ENCODE measurements at regions not wholly inside any gene's neighbourhood (a gene's known extent, or its start where the extent isn't known, plus 50 kb on each side); places are given as distances from the start of the nearest gene placed in this dataset.

GRCh38 chr2:120404274-120404673 is 58.3 kb downstream of the INHBB start:
- Histone ChIP-seq H3K4me3 (no peak overlapping the region), H3K4me1 (no peaks in the 10 kb centered on the region), H3K27me3 (no peaks in the 10 kb centered on the region), H3K9me3 (no peaks in the 10 kb centered on the region), H3K27ac (no peak overlapping the region), H3K36me3 (no peaks in the 10 kb centered on the region)
- intact Hi-C loops (cut with DNase I), result no loop called here
- TF ChIP-seq CTCF (IDR thresholded peaks at IDR 0.05) (no peak), POLR2A (IDR thresholded peaks at IDR 0.05) (no peak), POLR2AphosphoS5 (IDR thresholded peaks at IDR 0.05; ENCODE audit: insufficient read depth in 1 of 2, low read depth in 1 of 2) (no peak)
- no peak for DNase-seq (ENCODE audit: extremely low spot score in 2 of 2)

GRCh38 chr2:120404941-120405758 is 59.2 kb downstream of the INHBB start:
- no peak for TF ChIP-seq CTCF (IDR thresholded peaks at IDR 0.05)
- no peak for TF ChIP-seq POLR2AphosphoS5 (IDR thresholded peaks at IDR 0.05; ENCODE audit: insufficient read depth in 1 of 2, low read depth in 1 of 2)
- no peak for TF ChIP-seq POLR2A (IDR thresholded peaks at IDR 0.05)
- Histone ChIP-seq H3K4me3 (no peak overlapping the region), H3K4me1 (no peaks in the 10 kb centered on the region), H3K27ac (no peak overlapping the region), H3K36me3 (no peaks in the 10 kb centered on the region), H3K27me3 (no peaks in the 10 kb centered on the region), H3K9me3 (no peaks in the 10 kb centered on the region)
- intact Hi-C loops (cut with DNase I), result no loop called here
- DNase-seq (ENCODE audit: extremely low spot score in 2 of 2), result no peak

- intact Hi-C loops (cut with DNase I), result no loop called here
- Histone ChIP-seq H3K4me3 (no peak overlapping the region), H3K9me3 (no peaks in the 10 kb centered on the region), H3K27ac (no peak overlapping the region), H3K4me1 (no peaks in the 10 kb centered on the region), H3K27me3 (no peaks in the 10 kb centered on the region), H3K36me3 (no peaks in the 10 kb centered on the region)
- DNase-seq (ENCODE audit: extremely low spot score in 2 of 2), result no peak
- no peak for TF ChIP-seq POLR2A (IDR thresholded peaks at IDR 0.05)
- no peak for TF ChIP-seq POLR2AphosphoS5 (IDR thresholded peaks at IDR 0.05; ENCODE audit: insufficient read depth in 1 of 2, low read depth in 1 of 2)
These were observed 59.8 kb downstream of the INHBB start for GRCh38 chr2:120405759-120406099.

- no peak for DNase-seq (ENCODE audit: extremely low spot score in 2 of 2)
- no peak for TF ChIP-seq POLR2AphosphoS5 (IDR thresholded peaks at IDR 0.05; ENCODE audit: insufficient read depth in 1 of 2, low read depth in 1 of 2)
- TF ChIP-seq POLR2A (IDR thresholded peaks at IDR 0.05), result no peak
- TF ChIP-seq CTCF (IDR thresholded peaks at IDR 0.05), result no peak
- Histone ChIP-seq H3K4me3 (no peak overlapping the region), H3K9me3 (no peaks in the 10 kb centered on the region), H3K27ac (no peak overlapping the region), H3K36me3 (no peaks in the 10 kb centered on the region), H3K27me3 (no peaks in the 10 kb centered on the region), H3K4me1 (no peaks in the 10 kb centered on the region)
- intact Hi-C loops (cut with DNase I), result no loop called here
These were observed 60.6 kb downstream of the INHBB start for GRCh38 chr2:120406566-120406965.

- H3K9me3 ChIP-seq, result no peaks in the 10 kb centered on the region
- no peaks in the 10 kb centered on the region for H3K4me1 ChIP-seq
- H3K27ac ChIP-seq, result no peak overlapping the region
- TF ChIP-seq CTCF (IDR thresholded peaks at IDR 0.05), result no peak
- no peak for TF ChIP-seq POLR2A (IDR thresholded peaks at IDR 0.05)
- TF ChIP-seq POLR2AphosphoS5 (IDR thresholded peaks at IDR 0.05; ENCODE audit: insufficient read depth in 1 of 2, low read depth in 1 of 2), result no peak
- intact Hi-C loops (cut with DNase I), result no loop called here
- no peaks in the 10 kb centered on the region for H3K36me3 ChIP-seq
- no peaks in the 10 kb centered on the region for H3K27me3 ChIP-seq
- DNase-seq (ENCODE audit: extremely low spot score in 2 of 2), result no peak
- H3K4me3 ChIP-seq, result no peak overlapping the region
These were observed 64.6 kb downstream of the INHBB start for GRCh38 chr2:120410487-120410886.

Data from vagina (tissue), 2 donors.